ENCODE measurements at regions not wholly inside any gene's neighbourhood (a gene's known extent, or its start where the extent isn't known, plus 50 kb on each side); places are given as distances from the start of the nearest gene placed in this dataset.

DNA sequence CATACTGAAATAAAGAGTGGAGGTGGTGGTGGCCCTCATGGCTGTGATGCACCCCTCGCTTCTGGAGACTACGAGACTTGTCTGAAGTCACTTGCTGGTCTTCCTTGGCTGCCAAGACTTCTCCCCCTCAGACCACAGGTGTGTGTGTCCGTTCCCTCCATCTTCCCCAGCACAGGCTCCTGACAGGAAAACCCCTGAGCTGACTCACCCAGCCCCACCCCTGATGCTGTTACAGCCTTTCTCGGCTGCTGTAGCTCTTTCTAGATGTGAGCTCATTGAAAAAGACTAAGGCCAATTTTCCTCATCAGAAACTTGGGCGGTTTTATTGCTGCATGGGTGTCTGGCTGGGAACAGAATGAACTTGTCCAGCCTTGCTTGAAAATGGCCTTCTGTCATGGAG lies 296.9 kb downstream of the TMEM114 start:
- Mint-ChIP-seq H3K9me3 (no peaks in the 10 kb centered on the region), H3K36me3 (no peaks in the 10 kb centered on the region), H3K27ac (no peak overlapping the region), H3K27me3 (peaks cover 18% of the 10 kb centered on the region), H3K4me1 (ENCODE audit: unreplicated experiment) (no peaks in the 10 kb centered on the region), H3K4me3 (no peak overlapping the region)
- TF ChIP-seq, protein P1, sequence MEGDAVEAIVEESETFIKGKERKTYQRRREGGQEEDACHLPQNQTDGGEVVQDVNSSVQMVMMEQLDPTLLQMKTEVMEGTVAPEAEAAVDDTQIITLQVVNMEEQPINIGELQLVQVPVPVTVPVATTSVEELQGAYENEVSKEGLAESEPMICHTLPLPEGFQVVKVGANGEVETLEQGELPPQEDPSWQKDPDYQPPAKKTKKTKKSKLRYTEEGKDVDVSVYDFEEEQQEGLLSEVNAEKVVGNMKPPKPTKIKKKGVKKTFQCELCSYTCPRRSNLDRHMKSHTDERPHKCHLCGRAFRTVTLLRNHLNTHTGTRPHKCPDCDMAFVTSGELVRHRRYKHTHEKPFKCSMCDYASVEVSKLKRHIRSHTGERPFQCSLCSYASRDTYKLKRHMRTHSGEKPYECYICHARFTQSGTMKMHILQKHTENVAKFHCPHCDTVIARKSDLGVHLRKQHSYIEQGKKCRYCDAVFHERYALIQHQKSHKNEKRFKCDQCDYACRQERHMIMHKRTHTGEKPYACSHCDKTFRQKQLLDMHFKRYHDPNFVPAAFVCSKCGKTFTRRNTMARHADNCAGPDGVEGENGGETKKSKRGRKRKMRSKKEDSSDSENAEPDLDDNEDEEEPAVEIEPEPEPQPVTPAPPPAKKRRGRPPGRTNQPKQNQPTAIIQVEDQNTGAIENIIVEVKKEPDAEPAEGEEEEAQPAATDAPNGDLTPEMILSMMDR (conservative IDR thresholded peaks at IDR 0.05), result no peak
- no peak for DNase-seq (ENCODE audit: extremely low spot score, unreplicated experiment)

DNA sequence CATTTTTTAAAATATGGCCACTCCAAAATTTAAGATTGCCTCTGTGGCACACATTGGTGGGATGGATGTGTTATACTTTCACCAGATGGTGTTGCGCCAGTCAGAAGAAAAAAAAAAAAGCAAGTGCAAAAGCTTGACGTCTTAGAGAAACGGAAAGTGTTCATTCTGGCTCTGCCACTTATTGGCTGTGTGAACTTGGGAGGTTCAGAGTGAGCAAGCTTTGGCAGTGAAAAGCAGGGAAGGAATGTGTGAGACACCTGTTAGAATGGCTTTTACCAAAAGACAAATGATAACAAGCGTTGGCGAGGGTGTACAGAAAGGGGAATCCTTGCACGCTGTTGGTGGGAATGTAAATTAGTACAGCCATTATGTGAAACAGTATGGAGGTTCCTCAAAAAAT lies 298.0 kb downstream of the TMEM114 start:
- Mint-ChIP-seq H3K36me3 (no peaks in the 10 kb centered on the region), H3K4me1 (ENCODE audit: unreplicated experiment) (no peaks in the 10 kb centered on the region), H3K27me3 (peaks cover 14% of the 10 kb centered on the region), H3K4me3 (no peak overlapping the region), H3K27ac (no peak overlapping the region), H3K9me3 (no peaks in the 10 kb centered on the region)
- DNase-seq (ENCODE audit: extremely low spot score, unreplicated experiment), result no peak
- TF ChIP-seq, protein P1 (conservative IDR thresholded peaks at IDR 0.05), result no peak

DNA sequence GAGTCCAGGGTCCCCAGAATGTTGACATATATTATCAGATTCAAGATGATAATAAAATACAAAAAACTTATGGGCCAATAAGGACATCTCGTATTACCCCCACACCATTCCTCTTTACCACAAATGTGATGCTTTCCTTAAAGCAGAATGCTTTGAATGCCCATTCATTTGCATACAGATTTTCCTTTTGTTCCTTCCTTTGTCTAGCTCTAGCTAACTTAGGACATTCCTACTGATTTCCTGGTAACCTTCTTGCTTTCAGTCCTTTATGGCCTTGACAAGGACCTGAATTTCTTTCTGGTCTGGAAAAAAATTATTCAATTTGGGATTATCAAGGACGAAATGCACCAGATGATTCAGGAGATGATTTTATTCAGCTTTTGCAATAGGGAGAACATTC lies 304.0 kb downstream of the TMEM114 start:
- no peaks in the 10 kb centered on the region for H3K9me3 Mint-ChIP-seq
- H3K4me1 Mint-ChIP-seq (ENCODE audit: unreplicated experiment), result no peaks in the 10 kb centered on the region
- TF ChIP-seq, protein P1 (conservative IDR thresholded peaks at IDR 0.05), result no peak
- H3K27ac Mint-ChIP-seq, result no peak overlapping the region
- DNase-seq (ENCODE audit: extremely low spot score, unreplicated experiment), result no peak
- H3K36me3 Mint-ChIP-seq, result no peaks in the 10 kb centered on the region
- peaks cover 10% of the 10 kb centered on the region for H3K27me3 Mint-ChIP-seq
- no peak overlapping the region for H3K4me3 Mint-ChIP-seq

DNA sequence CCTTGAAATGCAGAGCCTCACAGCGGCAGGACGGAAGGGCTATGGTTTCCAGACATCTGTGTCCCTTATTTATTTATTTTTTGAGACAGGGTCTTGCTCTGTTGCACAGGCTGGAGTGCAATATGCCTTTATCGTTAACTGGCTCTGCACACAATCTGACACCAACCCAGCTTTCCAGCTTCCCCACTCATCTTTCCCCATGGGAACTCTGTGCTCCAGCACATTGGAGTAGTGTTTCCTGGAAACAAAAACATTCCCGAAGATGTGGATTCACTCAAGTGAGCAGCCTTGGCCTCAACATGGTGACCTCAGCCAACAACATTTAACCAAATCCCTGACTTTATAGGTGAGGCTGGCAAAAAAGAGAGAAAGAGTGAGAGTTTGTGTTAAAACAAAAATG lies 307.1 kb downstream of the TMEM114 start:
- Mint-ChIP-seq H3K27ac (no peak overlapping the region), H3K4me3 (no peak overlapping the region), H3K9me3 (no peaks in the 10 kb centered on the region), H3K4me1 (ENCODE audit: unreplicated experiment) (no peaks in the 10 kb centered on the region), H3K36me3 (no peaks in the 10 kb centered on the region), H3K27me3 (peaks cover 10% of the 10 kb centered on the region)
- TF ChIP-seq, protein P1 (conservative IDR thresholded peaks at IDR 0.05), result no peak
- no peak for DNase-seq (ENCODE audit: extremely low spot score, unreplicated experiment)

DNA sequence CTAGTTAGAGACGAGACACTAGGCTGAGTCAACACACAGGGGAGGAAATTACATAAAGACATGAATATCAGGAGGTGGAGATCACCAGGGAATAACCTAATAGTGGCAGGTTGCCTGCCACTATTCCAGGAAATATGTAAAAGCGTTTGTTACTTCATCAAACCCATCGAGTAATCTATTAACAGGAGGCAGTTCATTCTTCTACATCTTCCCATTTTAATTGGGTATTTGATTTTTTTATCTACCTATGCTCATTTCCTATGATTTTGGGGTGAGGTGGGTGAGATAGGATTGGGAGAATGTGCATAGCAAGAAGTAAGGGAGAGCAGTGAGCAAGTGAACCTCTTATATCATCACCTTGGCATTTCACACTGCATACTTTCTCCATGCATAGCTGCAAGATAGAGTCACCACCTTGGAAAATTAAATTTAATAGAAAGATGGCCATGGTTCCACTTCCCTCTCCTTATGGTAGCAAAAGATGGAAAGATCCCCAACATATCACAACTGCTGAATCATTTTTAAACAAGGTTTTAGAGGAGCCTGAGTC lies 312.2 kb downstream of the TMEM114 start:
- no peaks in the 10 kb centered on the region for H3K9me3 Mint-ChIP-seq
- no peaks in the 10 kb centered on the region for H3K36me3 Mint-ChIP-seq
- no peak overlapping the region for H3K4me3 Mint-ChIP-seq
- peaks cover 6% of the 10 kb centered on the region for H3K27me3 Mint-ChIP-seq
- H3K27ac Mint-ChIP-seq, result no peak overlapping the region
- no peak for DNase-seq (ENCODE audit: extremely low spot score, unreplicated experiment)
- TF ChIP-seq, protein P1 (conservative IDR thresholded peaks at IDR 0.05), result no peak
- H3K4me1 Mint-ChIP-seq (ENCODE audit: unreplicated experiment), result no peaks in the 10 kb centered on the region

DNA sequence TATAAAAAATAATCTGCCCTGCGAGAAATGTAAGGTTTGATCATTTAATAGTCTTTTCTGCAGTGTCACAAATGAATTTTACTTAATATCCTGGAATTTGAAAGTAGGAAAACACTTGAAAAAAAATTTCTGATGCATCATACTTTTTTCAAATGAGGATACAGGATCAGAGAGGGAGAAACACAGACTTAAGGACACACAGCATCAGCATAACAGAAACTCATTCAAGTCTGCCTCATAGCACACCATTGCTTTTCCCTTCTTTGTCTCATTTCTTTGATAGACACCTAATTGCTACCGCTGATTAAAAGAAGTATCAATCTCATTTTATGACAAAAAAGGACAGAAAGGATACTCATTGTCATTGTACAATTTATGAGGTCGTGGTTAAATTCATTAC lies 319.0 kb downstream of the TMEM114 start:
- Mint-ChIP-seq H3K9me3 (no peaks in the 10 kb centered on the region), H3K4me3 (no peak overlapping the region), H3K36me3 (no peaks in the 10 kb centered on the region), H3K4me1 (ENCODE audit: unreplicated experiment) (no peaks in the 10 kb centered on the region), H3K27ac (no peak overlapping the region), H3K27me3 (peaks cover 2% of the 10 kb centered on the region)
- TF ChIP-seq, protein P1 (conservative IDR thresholded peaks at IDR 0.05), result no peak
- no peak for DNase-seq (ENCODE audit: extremely low spot score, unreplicated experiment)
